Neural cell (in vitro differentiated cells): ENCODE measurements at regions not wholly inside any gene's neighbourhood (a gene's known extent, or its start where the extent isn't known, plus 50 kb on each side); places are given as distances from the start of the nearest gene placed in this dataset.

Experiments used
- H2AFZ ChIP-seq: fragments of 200-600, 300-800 bp; sonication (generic), shearing (Covaris generic); 2 replicates; pipeline ENCODE4 v1.6.0; 2014; ENCODE audit warnings: low read depth, mild to moderate bottlenecking, antibody characterized with exemption, low read length, moderate library complexity
- H3F3A ChIP-seq: fragments of 200-600 bp; shearing (Covaris generic); 2 replicates; pipeline ENCODE4 v1.6.1; 2016; ENCODE audit warnings: mild to moderate bottlenecking, moderate library complexity, mixed read lengths, antibody characterized with exemption, low read length; ENCODE audit not compliant: insufficient read depth, poor library complexity, severe bottlenecking
- H3K27ac ChIP-seq: fragments of 200-600, 300-800 bp; sonication (generic), shearing (Covaris generic); 2 replicates; pipeline ENCODE4 v1.5.1; 2014; ENCODE audit warnings: mild to moderate bottlenecking, low read length, moderate library complexity
- H3K27me3 ChIP-seq: fragments of 300-800, 200-600 bp; sonication (generic), shearing (Covaris generic); 2 replicates; pipeline ENCODE4 v1.6.0; 2014; ENCODE audit warnings: mild to moderate bottlenecking, low read depth, low read length, moderate library complexity; ENCODE audit not compliant: insufficient read depth
- H3K36me3 ChIP-seq: fragments of 300-800, 200-600 bp; sonication (generic), shearing (Covaris generic); 2 replicates; pipeline ENCODE4 v1.5.1; 2014; ENCODE audit warnings: mild to moderate bottlenecking, antibody characterized with exemption, low read length, moderate library complexity; ENCODE audit not compliant: insufficient read depth
- H3K4me2 ChIP-seq: fragments of 300-800, 200-600 bp; sonication (generic), shearing (Covaris generic); 2 replicates; pipeline ENCODE4 v1.6.0; 2014; ENCODE audit warnings: mild to moderate bottlenecking, low read length
- H3K4me3 ChIP-seq: fragments of 300-800, 200-600 bp; sonication (generic), shearing (Covaris generic); 2 replicates; pipeline ENCODE4 v1.5.1; 2014; ENCODE audit warnings: mild to moderate bottlenecking, low read length, moderate library complexity
- H3K79me2 ChIP-seq: fragments of 200-600 bp; shearing (Covaris generic); replicated peaks from 2 replicates; pipeline ENCODE4 v1.6.0; 2014; ENCODE audit warnings: mild to moderate bottlenecking, low read length, moderate library complexity; ENCODE audit not compliant: insufficient read depth
- H3K9ac ChIP-seq: fragments of 300-800, 200-600 bp; sonication (generic), shearing (Covaris generic); 2 replicates; pipeline ENCODE4 v1.6.1; 2016; ENCODE audit warnings: mild to moderate bottlenecking, low read length, mixed read lengths
- H3K9me2 ChIP-seq: fragments of 200-600 bp; shearing (Covaris generic); 2 replicates; pipeline ENCODE4 v1.6.1; 2016; ENCODE audit warnings: mild to moderate bottlenecking, low read length, mixed read lengths; ENCODE audit not compliant: insufficient read depth
- H3K9me3 ChIP-seq: fragments of 200-600, 300-800 bp; sonication (generic), shearing (Covaris generic); 2 replicates; pipeline ENCODE4 v1.6.1; 2016; ENCODE audit warnings: mild to moderate bottlenecking, mixed run types, low read length, moderate library complexity, mixed read lengths
- H4K20me1 ChIP-seq: fragments of 200-600 bp; shearing (Covaris generic); 2 replicates; pipeline ENCODE4 v1.6.1; 2016; ENCODE audit warnings: mild to moderate bottlenecking, mixed run types; ENCODE audit not compliant: insufficient read depth
- EP300 ChIP-seq: fragments of 450-650 bp; conservative IDR thresholded peaks from 2 replicates; pipeline ENCODE4 v1.6.1; 2014; ENCODE audit warnings: antibody characterized with exemption, mild to moderate bottlenecking, moderate library complexity; ENCODE audit not compliant: poor library complexity, severe bottlenecking
- EZH2 ChIP-seq: fragments of 200-600, 300-800 bp; shearing (Covaris generic), sonication (generic); IDR thresholded peaks from 2 replicates; pipeline ENCODE4 v1.6.1; 2014; ENCODE audit warnings: antibody characterized with exemption, low read length, borderline replicate concordance, mild to moderate bottlenecking; ENCODE audit not compliant: insufficient read depth, poor library complexity, severe bottlenecking
- MXI1 ChIP-seq: fragments of 450-650 bp; conservative IDR thresholded peaks from 2 replicates; pipeline ENCODE4 v1.6.1; 2014; ENCODE audit warnings: antibody characterized with exemption, mild to moderate bottlenecking; ENCODE audit not compliant: poor library complexity, severe bottlenecking
- POLR2AphosphoS5 ChIP-seq: IDR thresholded peaks from 2 replicates; pipeline ENCODE4 v1.6.1; 2012
- RAD21 ChIP-seq: fragments of 450-650 bp; conservative IDR thresholded peaks from 2 replicates; pipeline ENCODE4 v1.6.1; 2014; ENCODE audit warnings: antibody characterized with exemption, mild to moderate bottlenecking, moderate library complexity
- SMC3 ChIP-seq: fragments of 450-650 bp; conservative IDR thresholded peaks from 2 replicates; pipeline ENCODE4 v1.6.1; 2014; ENCODE audit warnings: antibody characterized with exemption, mild to moderate bottlenecking, moderate library complexity; ENCODE audit not compliant: poor library complexity
- TAF1 ChIP-seq: IDR thresholded peaks from 2 replicates; pipeline ENCODE4 v1.6.1; 2012; ENCODE audit warnings: low read depth
- TF ChIP-seq, protein P1 (sequence below): IDR thresholded peaks from 2 replicates; pipeline ENCODE4 v1.6.1; 2012; ENCODE audit warnings: borderline replicate concordance
- TF ChIP-seq, protein P2 (sequence below): fragments of 450-650 bp; IDR thresholded peaks from 2 replicates; pipeline ENCODE4 v1.5.1; 2014; ENCODE audit warnings: antibody characterized with exemption, mild to moderate bottlenecking, moderate library complexity; ENCODE audit not compliant: poor library complexity, severe bottlenecking

- H3K4me2 ChIP-seq = no peak overlapping the region
Measured at GRCh38 chr2:195364015-195364965, 292.7 kb upstream of the SLC39A10 start.

GRCh38 chr2:195363496-195363895 lies 293.5 kb upstream of the SLC39A10 start:
- Histone ChIP-seq H3K27me3 (no peaks in the 10 kb centered on the region), H3K27ac (no peak overlapping the region), H2AFZ (no peak overlapping the region), H3F3A (no peaks in the 10 kb centered on the region), H3K36me3 (no peaks in the 10 kb centered on the region), H3K79me2 (no peaks in the 10 kb centered on the region), H3K9me2 (no peaks in the 10 kb centered on the region), H4K20me1 (no peaks in the 10 kb centered on the region), H3K9me3 (no peaks in the 10 kb centered on the region), H3K4me2 (no peak overlapping the region), H3K9ac (no peak overlapping the region), H3K4me3 (no peak overlapping the region)
- TF ChIP-seq, protein P1, sequence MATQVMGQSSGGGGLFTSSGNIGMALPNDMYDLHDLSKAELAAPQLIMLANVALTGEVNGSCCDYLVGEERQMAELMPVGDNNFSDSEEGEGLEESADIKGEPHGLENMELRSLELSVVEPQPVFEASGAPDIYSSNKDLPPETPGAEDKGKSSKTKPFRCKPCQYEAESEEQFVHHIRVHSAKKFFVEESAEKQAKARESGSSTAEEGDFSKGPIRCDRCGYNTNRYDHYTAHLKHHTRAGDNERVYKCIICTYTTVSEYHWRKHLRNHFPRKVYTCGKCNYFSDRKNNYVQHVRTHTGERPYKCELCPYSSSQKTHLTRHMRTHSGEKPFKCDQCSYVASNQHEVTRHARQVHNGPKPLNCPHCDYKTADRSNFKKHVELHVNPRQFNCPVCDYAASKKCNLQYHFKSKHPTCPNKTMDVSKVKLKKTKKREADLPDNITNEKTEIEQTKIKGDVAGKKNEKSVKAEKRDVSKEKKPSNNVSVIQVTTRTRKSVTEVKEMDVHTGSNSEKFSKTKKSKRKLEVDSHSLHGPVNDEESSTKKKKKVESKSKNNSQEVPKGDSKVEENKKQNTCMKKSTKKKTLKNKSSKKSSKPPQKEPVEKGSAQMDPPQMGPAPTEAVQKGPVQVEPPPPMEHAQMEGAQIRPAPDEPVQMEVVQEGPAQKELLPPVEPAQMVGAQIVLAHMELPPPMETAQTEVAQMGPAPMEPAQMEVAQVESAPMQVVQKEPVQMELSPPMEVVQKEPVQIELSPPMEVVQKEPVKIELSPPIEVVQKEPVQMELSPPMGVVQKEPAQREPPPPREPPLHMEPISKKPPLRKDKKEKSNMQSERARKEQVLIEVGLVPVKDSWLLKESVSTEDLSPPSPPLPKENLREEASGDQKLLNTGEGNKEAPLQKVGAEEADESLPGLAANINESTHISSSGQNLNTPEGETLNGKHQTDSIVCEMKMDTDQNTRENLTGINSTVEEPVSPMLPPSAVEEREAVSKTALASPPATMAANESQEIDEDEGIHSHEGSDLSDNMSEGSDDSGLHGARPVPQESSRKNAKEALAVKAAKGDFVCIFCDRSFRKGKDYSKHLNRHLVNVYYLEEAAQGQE = no peak
- TF ChIP-seq RAD21 = no peak
- TF ChIP-seq EP300 = no peak
- TF ChIP-seq POLR2AphosphoS5 = no peak
- TF ChIP-seq MXI1 = no peak
- no peak for TF ChIP-seq EZH2
- no peak for TF ChIP-seq TAF1
- TF ChIP-seq, protein P2, sequence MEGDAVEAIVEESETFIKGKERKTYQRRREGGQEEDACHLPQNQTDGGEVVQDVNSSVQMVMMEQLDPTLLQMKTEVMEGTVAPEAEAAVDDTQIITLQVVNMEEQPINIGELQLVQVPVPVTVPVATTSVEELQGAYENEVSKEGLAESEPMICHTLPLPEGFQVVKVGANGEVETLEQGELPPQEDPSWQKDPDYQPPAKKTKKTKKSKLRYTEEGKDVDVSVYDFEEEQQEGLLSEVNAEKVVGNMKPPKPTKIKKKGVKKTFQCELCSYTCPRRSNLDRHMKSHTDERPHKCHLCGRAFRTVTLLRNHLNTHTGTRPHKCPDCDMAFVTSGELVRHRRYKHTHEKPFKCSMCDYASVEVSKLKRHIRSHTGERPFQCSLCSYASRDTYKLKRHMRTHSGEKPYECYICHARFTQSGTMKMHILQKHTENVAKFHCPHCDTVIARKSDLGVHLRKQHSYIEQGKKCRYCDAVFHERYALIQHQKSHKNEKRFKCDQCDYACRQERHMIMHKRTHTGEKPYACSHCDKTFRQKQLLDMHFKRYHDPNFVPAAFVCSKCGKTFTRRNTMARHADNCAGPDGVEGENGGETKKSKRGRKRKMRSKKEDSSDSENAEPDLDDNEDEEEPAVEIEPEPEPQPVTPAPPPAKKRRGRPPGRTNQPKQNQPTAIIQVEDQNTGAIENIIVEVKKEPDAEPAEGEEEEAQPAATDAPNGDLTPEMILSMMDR = no peak
- no peak for TF ChIP-seq SMC3

More at GRCh38 chr2:195364015-195364965, 292.7 kb upstream of the SLC39A10 start:
- Histone ChIP-seq H3K9me2 (no peaks in the 10 kb centered on the region), H2AFZ (no peak overlapping the region), H3K9me3 (no peaks in the 10 kb centered on the region), H3K27ac (no peak overlapping the region), H4K20me1 (no peaks in the 10 kb centered on the region), H3F3A (no peaks in the 10 kb centered on the region), H3K36me3 (no peaks in the 10 kb centered on the region), H3K4me3 (no peak overlapping the region), H3K9ac (no peak overlapping the region), H3K79me2 (no peaks in the 10 kb centered on the region), H3K27me3 (no peaks in the 10 kb centered on the region)
- TF ChIP-seq POLR2AphosphoS5 = no peak
- no peak for TF ChIP-seq TAF1
- TF ChIP-seq EP300 = no peak
- no peak for TF ChIP-seq EZH2
- TF ChIP-seq, protein P2 = no peak
- TF ChIP-seq MXI1 = no peak
- TF ChIP-seq RAD21 = no peak
- no peak for TF ChIP-seq SMC3
- TF ChIP-seq, protein P1 = no peak
